Brain microvascular endothelial cell (primary cell): ENCODE measurements at regions not wholly inside any gene's neighbourhood (a gene's known extent, or its start where the extent isn't known, plus 50 kb on each side); places are given as distances from the start of the nearest gene placed in this dataset.

ENCODE experiments used
- DNase-seq: peaks from one replicate; pipeline ENCODE4 v3.0.0-alpha.2; 2020
- H3K27ac ChIP-seq: fragments of 250-450 bp; sonication (Bioruptor Pico); 2 replicates; pipeline ENCODE4 v1.5.1; 2020; ENCODE audit warnings: mild to moderate bottlenecking, moderate library complexity
- H3K27me3 ChIP-seq: fragments of 250-450 bp; sonication (Bioruptor Pico); replicated peaks from 2 replicates; pipeline ENCODE4 v1.5.1; 2020; ENCODE audit warnings: mild to moderate bottlenecking
- H3K36me3 ChIP-seq: fragments of 250-450 bp; sonication (Bioruptor Pico); replicated peaks from 2 replicates; pipeline ENCODE4 v1.5.1; 2020; ENCODE audit warnings: mild to moderate bottlenecking
- H3K4me3 ChIP-seq: 2 replicates; pipeline ENCODE4 v1.5.1; 2011; ENCODE audit warnings: low read depth, mild to moderate bottlenecking, control low read depth, low read length, moderate library complexity
- in situ Hi-C: cut with HindIII; loops from 2 replicates; pipeline ENCODE4 v1.10.0; 2017; ENCODE audit warnings: low sequenced_read_pairs, low pct_ligation_motif_present
- TF ChIP-seq, protein P1 (sequence below): IDR thresholded peaks from 2 replicates; pipeline ENCODE4 v1.5.1; 2011; ENCODE audit warnings: low read depth, mild to moderate bottlenecking, moderate library complexity, low read length, control low read depth, inconsistent platforms; ENCODE audit errors: missing control alignments

DNA sequence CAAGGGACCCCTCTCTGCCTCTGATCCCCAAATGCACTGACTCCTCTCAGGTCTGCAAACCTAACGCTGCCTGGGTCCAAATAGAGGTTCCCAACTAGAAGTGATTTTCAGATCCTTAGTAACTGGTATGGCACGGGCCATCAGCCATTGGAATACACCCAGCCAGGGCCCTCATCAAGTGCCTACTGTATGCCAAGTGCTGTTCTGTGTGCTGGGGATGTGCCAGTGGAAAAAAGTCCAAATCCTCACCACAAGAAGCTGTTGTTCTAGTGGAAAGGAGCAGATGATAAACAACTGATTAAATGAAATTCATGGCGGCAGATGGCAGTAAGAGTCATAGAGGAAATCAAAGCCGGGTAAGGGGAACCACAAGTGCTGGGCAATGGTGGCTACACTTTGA is 57.2 kb upstream of the MED9 start:
- no peaks in the 10 kb centered on the region for H3K36me3 ChIP-seq
- TF ChIP-seq, protein P1, sequence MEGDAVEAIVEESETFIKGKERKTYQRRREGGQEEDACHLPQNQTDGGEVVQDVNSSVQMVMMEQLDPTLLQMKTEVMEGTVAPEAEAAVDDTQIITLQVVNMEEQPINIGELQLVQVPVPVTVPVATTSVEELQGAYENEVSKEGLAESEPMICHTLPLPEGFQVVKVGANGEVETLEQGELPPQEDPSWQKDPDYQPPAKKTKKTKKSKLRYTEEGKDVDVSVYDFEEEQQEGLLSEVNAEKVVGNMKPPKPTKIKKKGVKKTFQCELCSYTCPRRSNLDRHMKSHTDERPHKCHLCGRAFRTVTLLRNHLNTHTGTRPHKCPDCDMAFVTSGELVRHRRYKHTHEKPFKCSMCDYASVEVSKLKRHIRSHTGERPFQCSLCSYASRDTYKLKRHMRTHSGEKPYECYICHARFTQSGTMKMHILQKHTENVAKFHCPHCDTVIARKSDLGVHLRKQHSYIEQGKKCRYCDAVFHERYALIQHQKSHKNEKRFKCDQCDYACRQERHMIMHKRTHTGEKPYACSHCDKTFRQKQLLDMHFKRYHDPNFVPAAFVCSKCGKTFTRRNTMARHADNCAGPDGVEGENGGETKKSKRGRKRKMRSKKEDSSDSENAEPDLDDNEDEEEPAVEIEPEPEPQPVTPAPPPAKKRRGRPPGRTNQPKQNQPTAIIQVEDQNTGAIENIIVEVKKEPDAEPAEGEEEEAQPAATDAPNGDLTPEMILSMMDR = no peak
- no peak for DNase-seq
- no peaks in the 10 kb centered on the region for H3K27me3 ChIP-seq
- no peak overlapping the region for H3K27ac ChIP-seq
- in situ Hi-C loops = no loop called here
- no peak overlapping the region for H3K4me3 ChIP-seq

DNA sequence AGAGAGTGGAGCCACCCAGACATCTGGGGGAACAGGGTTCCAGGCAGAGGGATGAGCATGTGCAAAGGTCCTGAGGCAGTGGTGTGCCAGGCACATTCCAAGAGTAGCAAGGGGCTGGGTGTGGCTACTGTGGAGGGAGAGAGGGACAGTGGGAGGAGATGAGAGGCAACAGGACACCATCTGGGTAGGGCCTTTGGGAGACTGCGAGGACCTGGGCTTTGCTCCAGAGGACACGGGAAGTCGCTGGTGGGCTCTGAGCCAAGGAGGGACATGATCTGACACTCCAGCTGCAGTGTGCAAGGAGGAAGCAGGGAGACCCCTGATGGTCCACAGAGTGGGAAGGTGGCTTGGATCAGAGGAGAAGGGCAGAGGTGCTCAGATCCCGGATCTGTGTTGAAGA is 56.7 kb upstream of the MED9 start:
- Histone ChIP-seq H3K36me3 (no peaks in the 10 kb centered on the region), H3K27me3 (no peaks in the 10 kb centered on the region), H3K27ac (no peak overlapping the region), H3K4me3 (no peak overlapping the region)
- in situ Hi-C loops = no loop called here
- TF ChIP-seq, protein P1 = no peak
- no peak for DNase-seq

DNA sequence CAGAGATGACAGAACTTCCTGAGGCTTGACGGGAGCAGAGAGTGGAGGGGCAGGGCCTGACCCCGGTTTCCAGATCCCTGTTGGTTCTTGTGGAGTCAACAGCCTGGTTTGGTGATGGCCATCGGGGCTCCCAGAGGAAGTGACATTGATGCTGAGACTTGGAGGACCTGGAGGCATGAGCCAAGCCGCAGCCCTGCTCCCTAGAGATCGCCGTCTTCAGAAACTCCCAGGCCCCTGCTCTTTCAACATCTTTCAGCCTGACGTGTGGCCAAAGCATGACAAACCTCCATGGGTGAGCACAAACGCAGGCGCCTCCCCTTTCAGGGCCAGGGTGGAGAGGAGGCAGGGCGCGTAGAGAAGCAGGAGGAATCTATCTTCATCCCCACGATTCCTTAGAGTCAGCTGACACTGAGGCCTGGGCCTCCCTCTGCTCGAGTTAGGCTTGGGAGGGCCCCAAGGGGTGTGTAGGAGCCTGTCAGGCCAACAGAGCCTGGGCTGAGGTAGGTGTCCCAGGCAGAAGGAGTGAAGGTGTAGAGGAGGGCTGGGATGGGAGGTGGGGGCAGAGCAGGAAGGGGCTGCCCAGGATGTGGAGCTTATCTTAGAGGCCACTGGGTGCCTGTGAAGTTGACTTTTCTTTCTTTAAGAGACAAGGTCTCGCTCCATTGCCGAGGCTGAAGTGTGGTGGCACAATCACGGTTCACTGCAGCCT is 56.1 kb upstream of the MED9 start:
- H3K27ac ChIP-seq = no peak overlapping the region

DNA sequence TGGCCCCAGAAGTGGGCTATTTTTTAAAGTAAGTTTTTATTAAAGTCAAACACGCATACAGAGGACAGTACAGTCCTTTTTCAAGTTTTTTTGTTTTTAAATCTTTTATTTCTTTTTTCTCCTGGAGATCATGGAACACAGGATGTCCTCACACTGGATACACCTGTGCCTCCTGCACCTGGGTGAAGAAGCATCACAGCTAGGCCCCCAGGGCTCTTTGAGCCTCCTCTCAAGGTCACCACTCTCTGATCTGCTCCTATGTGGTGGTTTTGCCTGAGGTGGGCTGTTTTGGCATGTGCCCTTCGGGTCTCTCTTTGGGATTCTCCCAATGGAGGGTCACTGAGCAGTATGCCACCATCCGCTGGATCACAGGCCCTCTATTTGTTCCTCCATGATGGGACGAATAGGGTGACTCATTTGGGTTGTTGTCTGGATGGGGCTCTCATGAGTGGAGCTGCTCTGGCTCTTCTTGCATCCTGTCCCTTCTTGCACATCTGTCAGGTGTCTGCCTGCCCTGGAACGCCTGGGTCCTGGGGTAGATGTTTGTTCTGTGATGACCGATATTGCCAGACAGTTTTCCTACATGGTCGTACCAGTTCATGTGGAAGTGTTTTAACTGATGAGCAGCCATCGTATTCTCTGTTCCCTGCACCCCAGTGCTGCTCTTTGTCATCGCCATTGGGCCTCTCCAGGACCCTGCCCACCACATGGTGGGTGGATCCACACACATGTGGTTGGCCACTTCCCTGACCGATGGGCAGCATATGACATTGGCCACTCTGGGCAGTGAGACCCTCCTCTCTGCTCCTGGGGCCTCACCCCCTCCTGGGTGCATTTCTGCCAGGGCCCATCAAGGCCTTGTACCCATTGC is 55.2 kb upstream of the MED9 start:
- DNase-seq = no peak
- H3K27ac ChIP-seq = no peak overlapping the region
- no peaks in the 10 kb centered on the region for H3K36me3 ChIP-seq
- H3K4me3 ChIP-seq = no peak overlapping the region
- TF ChIP-seq, protein P1 = no peak
- in situ Hi-C loops = no loop called here
- peaks cover 2% of the 10 kb centered on the region for H3K27me3 ChIP-seq

More for the DNA sequence above, 56.1 kb upstream of the MED9 start:
- DNase-seq = peak; percentile 86
- no peaks in the 10 kb centered on the region for H3K27me3 ChIP-seq
- no peaks in the 10 kb centered on the region for H3K36me3 ChIP-seq
- no peak overlapping the region for H3K4me3 ChIP-seq
- TF ChIP-seq, protein P1 = no peak
- in situ Hi-C loops = no loop called here

DNA sequence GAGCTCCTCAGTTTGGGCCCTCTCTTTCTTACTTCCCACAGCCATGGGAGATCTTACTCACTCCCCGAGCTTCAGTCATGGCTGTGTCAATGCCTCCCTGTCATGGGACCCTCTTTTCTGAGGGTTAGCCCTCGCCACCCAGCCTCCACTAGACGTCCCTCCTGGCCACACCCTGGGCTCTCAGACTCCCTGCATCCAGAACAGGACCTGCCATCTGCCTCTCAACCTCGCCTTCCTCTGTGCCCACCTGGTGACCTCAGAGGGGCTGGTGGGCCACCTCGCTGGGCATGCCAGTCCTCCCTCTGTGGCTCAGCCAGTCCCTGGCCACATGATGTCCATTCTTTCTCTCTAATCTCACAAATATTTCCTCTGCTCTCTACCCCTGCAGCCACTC is 54.6 kb upstream of the MED9 start:
- in situ Hi-C loops = no loop called here

More for the DNA sequence above, 54.6 kb upstream of the MED9 start:
- Histone ChIP-seq H3K27me3 (peaks cover 2% of the 10 kb centered on the region), H3K4me3 (no peak overlapping the region), H3K36me3 (no peaks in the 10 kb centered on the region), H3K27ac (no peak overlapping the region)
- DNase-seq = no peak
- TF ChIP-seq, protein P1 = no peak
